NK-92 treated with Interleukin-12 subunit alpha and Interleukin-12 subunit beta, amount 100 ng/mL, for 24 hours (cell line): ENCODE measurements at regions not wholly inside any gene's neighbourhood (a gene's known extent, or its start where the extent isn't known, plus 50 kb on each side); places are given as distances from the start of the nearest gene placed in this dataset.
"Not testable (repeated sequence)": the region's sequence is repeated elsewhere in the genome, so short reads cannot be mapped to it uniquely, and the experiment has no call there.

Source experiments
- DNase-seq: peaks from one replicate; lab custom pipeline; 2025; lab: John Stamatoyannopoulos, UW

- DNase-seq, result no peak
Observed at GRCh38 chr5:125045646-125046045, 299.2 kb upstream of the ZNF608 start.

- no peak for DNase-seq
Observed at GRCh38 chr5:125046838-125047237, 300.4 kb upstream of the ZNF608 start.

- no peak for DNase-seq
Observed at GRCh38 chr5:125047871-125048270, 301.4 kb upstream of the ZNF608 start.

GRCh38 chr5:125049721-125050702 lies 303.6 kb upstream of the ZNF608 start:
- no peak for DNase-seq

GRCh38 chr5:125050926-125051325 lies 304.5 kb upstream of the ZNF608 start:
- DNase-seq, result no peak

GRCh38 chr5:125052584-125052983 lies 306.1 kb upstream of the ZNF608 start:
- DNase-seq, result no peak

GRCh38 chr5:125053179-125053578 lies 306.7 kb upstream of the ZNF608 start:
- DNase-seq, result no peak

- DNase-seq, result no peak
Observed at GRCh38 chr5:125054146-125054545, 307.7 kb upstream of the ZNF608 start.

GRCh38 chr5:125056671-125057485 lies 310.4 kb upstream of the ZNF608 start:
- no peak for DNase-seq

- no peak for DNase-seq
Observed at GRCh38 chr5:125057912-125058826, 311.7 kb upstream of the ZNF608 start.

- no peak for DNase-seq
Observed at GRCh38 chr5:125059255-125060002, 313.0 kb upstream of the ZNF608 start.

GRCh38 chr5:125061726-125062125 lies 315.3 kb upstream of the ZNF608 start:
- no peak for DNase-seq

- no peak for DNase-seq
Observed at GRCh38 chr5:125064621-125065438, 318.4 kb upstream of the ZNF608 start.

- DNase-seq, result no peak
Observed at GRCh38 chr5:125065741-125066140, 319.3 kb upstream of the ZNF608 start.

- DNase-seq, result no peak
Observed at GRCh38 chr5:125070961-125071360, 324.5 kb upstream of the ZNF608 start.

GRCh38 chr5:125073090-125073489 lies 326.7 kb upstream of the ZNF608 start:
- DNase-seq, result no peak

GRCh38 chr5:125075567-125075966 lies 329.1 kb upstream of the ZNF608 start:
- no peak for DNase-seq

GRCh38 chr5:125079028-125079427 lies 332.6 kb upstream of the ZNF608 start:
- not testable (repeated sequence) for DNase-seq

- DNase-seq, result no peak
Observed at GRCh38 chr5:125081101-125081500, 334.7 kb upstream of the ZNF608 start.

- no peak for DNase-seq
Observed at GRCh38 chr5:125083981-125084380, 337.5 kb upstream of the ZNF608 start.
